Endothelial cell (in vitro differentiated cells): ENCODE measurements at regions not wholly inside any gene's neighbourhood (a gene's known extent, or its start where the extent isn't known, plus 50 kb on each side); places are given as distances from the start of the nearest gene placed in this dataset.

ENCODE experiments used
- DNase-seq: peaks from one replicate; pipeline ENCODE4 v3.0.0; 2021; ENCODE audit warnings: low spot score
- H3K27ac Mint-ChIP-seq: one replicate; pipeline ENCODE4 v1.8.0; 2021; ENCODE audit warnings: mixed read lengths, inconsistent platforms; ENCODE audit not compliant: unreplicated experiment
- H3K27me3 Mint-ChIP-seq: one replicate; pipeline ENCODE4 v1.8.0; 2021; ENCODE audit warnings: mild to moderate bottlenecking, moderate library complexity, mixed read lengths, inconsistent platforms; ENCODE audit not compliant: unreplicated experiment
- H3K36me3 Mint-ChIP-seq: one replicate; pipeline ENCODE4 v1.8.0; 2021; ENCODE audit warnings: mild to moderate bottlenecking, low read depth, mixed read lengths, inconsistent platforms; ENCODE audit not compliant: unreplicated experiment
- H3K4me1 Mint-ChIP-seq: one replicate; pipeline ENCODE4 v1.8.0; 2021; ENCODE audit warnings: mild to moderate bottlenecking, mixed read lengths, inconsistent platforms; ENCODE audit not compliant: unreplicated experiment
- H3K4me3 Mint-ChIP-seq: one replicate; pipeline ENCODE4 v1.8.0; 2021; ENCODE audit warnings: mild to moderate bottlenecking, mixed read lengths, inconsistent platforms; ENCODE audit not compliant: unreplicated experiment
- H3K9me3 Mint-ChIP-seq: one replicate; pipeline ENCODE4 v1.8.0; 2021; ENCODE audit warnings: mixed read lengths, inconsistent platforms; ENCODE audit not compliant: unreplicated experiment
- CTCF ChIP-seq: fragments of 200-600 bp; sonication (generic); IDR thresholded peaks from one replicate; pipeline ENCODE4 v1.5.0; 2021; ENCODE audit warnings: antibody characterized with exemption; ENCODE audit not compliant: unreplicated experiment

- H3K36me3 Mint-ChIP-seq: peaks cover 4% of the 10 kb centered on the region
- peaks cover 5% of the 10 kb centered on the region for H3K9me3 Mint-ChIP-seq
- no peak overlapping the region for H3K27ac Mint-ChIP-seq
- no peak overlapping the region for H3K4me3 Mint-ChIP-seq
- peaks cover 1% of the 10 kb centered on the region for H3K27me3 Mint-ChIP-seq
- no peaks in the 10 kb centered on the region for H3K4me1 Mint-ChIP-seq
- no peak for TF ChIP-seq CTCF
- DNase-seq: no peak
Observed at GRCh38 chr1:192913683-192914082, 104.8 kb downstream of the RGS2 start.

GRCh38 chr1:192914092-192914491 is 105.3 kb downstream of the RGS2 start:
- no peak for DNase-seq
- Mint-ChIP-seq H3K9me3 (peaks cover 5% of the 10 kb centered on the region), H3K36me3 (peaks cover 4% of the 10 kb centered on the region), H3K4me3 (no peak overlapping the region), H3K27me3 (peaks cover 1% of the 10 kb centered on the region), H3K27ac (no peak overlapping the region), H3K4me1 (no peaks in the 10 kb centered on the region)
- no peak for TF ChIP-seq CTCF

- TF ChIP-seq CTCF: no peak
- Mint-ChIP-seq H3K36me3 (peaks cover 4% of the 10 kb centered on the region), H3K9me3 (peaks cover 5% of the 10 kb centered on the region), H3K4me3 (no peak overlapping the region), H3K27me3 (peaks cover 1% of the 10 kb centered on the region), H3K4me1 (no peaks in the 10 kb centered on the region), H3K27ac (no peak overlapping the region)
- DNase-seq: no peak
Observed at GRCh38 chr1:192914696-192915095, 105.9 kb downstream of the RGS2 start.

- H3K27me3 Mint-ChIP-seq: peaks cover 2% of the 10 kb centered on the region
- DNase-seq: no peak
- H3K27ac Mint-ChIP-seq: no peak overlapping the region
- H3K4me3 Mint-ChIP-seq: no peak overlapping the region
- peaks cover 4% of the 10 kb centered on the region for H3K36me3 Mint-ChIP-seq
- no peaks in the 10 kb centered on the region for H3K4me1 Mint-ChIP-seq
- no peak for TF ChIP-seq CTCF
- peaks cover 5% of the 10 kb centered on the region for H3K9me3 Mint-ChIP-seq
Observed at GRCh38 chr1:192916021-192916420, 107.2 kb downstream of the RGS2 start.

GRCh38 chr1:192918259-192918658 is 109.4 kb downstream of the RGS2 start:
- Mint-ChIP-seq H3K27ac (no peak overlapping the region), H3K9me3 (no peaks in the 10 kb centered on the region), H3K4me1 (no peaks in the 10 kb centered on the region), H3K36me3 (no peaks in the 10 kb centered on the region), H3K27me3 (peaks cover 1% of the 10 kb centered on the region), H3K4me3 (no peak overlapping the region)
- TF ChIP-seq CTCF: no peak
- no peak for DNase-seq
